ENCODE measurements at regions not wholly inside any gene's neighbourhood (a gene's known extent, or its start where the extent isn't known, plus 50 kb on each side); places are given as distances from the start of the nearest gene placed in this dataset.

DNA sequence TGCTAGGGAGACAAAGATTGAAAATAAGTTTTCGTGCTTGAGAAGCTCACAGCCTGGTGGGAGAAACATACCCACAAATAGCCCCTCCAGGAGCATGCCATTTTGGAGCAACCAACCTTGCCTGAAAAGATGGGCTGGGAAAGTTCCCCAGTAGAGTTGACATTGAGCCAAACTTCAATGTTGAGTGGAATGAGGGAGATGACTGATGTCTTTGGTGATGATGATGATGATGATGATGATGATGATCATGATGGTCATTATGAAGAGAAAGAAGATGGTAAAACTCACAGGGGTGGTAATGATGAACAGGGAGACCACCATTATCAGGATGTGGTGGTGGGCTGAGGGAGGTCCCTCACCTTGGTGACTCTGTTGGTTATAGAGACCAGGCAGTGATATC is 50.1 kb upstream of the ADRA1D start:
- Histone ChIP-seq H3K4me1 (replicated peaks in 1 of 4; ENCODE audit: control insufficient read depth in 3 of 4, insufficient read depth in 4 of 4, low read length in 3 of 4) (no peaks in the 10 kb centered on the region), H4K8ac (ENCODE audit: extremely low read depth, insufficient read depth, low read length) (no peak overlapping the region), H3K14ac (ENCODE audit: insufficient read length) (no peak overlapping the region), H4K20me1 (replicated peaks in 1 of 2; ENCODE audit: control insufficient read depth in 1 of 2, insufficient read depth in 2 of 2, low read length in 2 of 2) (no peaks in the 10 kb centered on the region), H3K79me1 (ENCODE audit: low read depth, low read length) (no peaks in the 10 kb centered on the region), H4K91ac (replicated peaks; ENCODE audit: insufficient read length, low read length) (no peak overlapping the region), H2AFZ (ENCODE audit: low read length) (no peak overlapping the region), H3K36me3 (ENCODE audit: control insufficient read depth in 2 of 4, insufficient read depth in 4 of 4, low read length in 3 of 4) (no peaks in the 10 kb centered on the region), H3K56ac (replicated peaks; ENCODE audit: insufficient read length, low read depth, low read length) (no peak overlapping the region), H2BK15ac (ENCODE audit: low read length) (no peak overlapping the region), H4K5ac (ENCODE audit: insufficient read length, low read depth, low read length) (no peak overlapping the region), H3K79me2 (ENCODE audit: control insufficient read depth in 1 of 2, insufficient read depth in 2 of 2, low read length in 2 of 2) (no peaks in the 10 kb centered on the region), H3K18ac (ENCODE audit: extremely low read depth, low read length) (no peak overlapping the region), H3K4me2 (ENCODE audit: insufficient read depth in 1 of 2, low read depth in 2 of 2, low read length in 2 of 2) (no peak overlapping the region), H3K23ac (ENCODE audit: insufficient read length) (no peak overlapping the region), H2AK5ac (ENCODE audit: low read depth, low read length) (no peak overlapping the region), H2BK20ac (ENCODE audit: low read length) (no peak overlapping the region), H3K9me3 (ENCODE audit: insufficient read depth in 2 of 2, low read depth in 1 of 2, low read length in 1 of 2) (no peaks in the 10 kb centered on the region), H3K23me2 (ENCODE audit: low read depth, low read length) (no peaks in the 10 kb centered on the region), H2BK5ac (ENCODE audit: low read depth, low read length) (no peak overlapping the region), H3K4me3 (ENCODE audit: extremely low read depth in 1 of 4, insufficient read depth in 2 of 4, low read depth in 3 of 4, low read length in 4 of 4) (no peak overlapping the region), H2BK120ac (replicated peaks; ENCODE audit: low read depth, low read length) (no peak overlapping the region), H3K4ac (replicated peaks; ENCODE audit: insufficient read length, low read depth, low read length) (no peak overlapping the region), H3K27me3 (replicated peaks in 1 of 4; ENCODE audit: control insufficient read depth in 3 of 4, extremely low read depth in 1 of 4, insufficient read depth in 3 of 4, low read length in 3 of 4) (no peaks in the 10 kb centered on the region), H2BK12ac (ENCODE audit: low read depth, low read length) (no peak overlapping the region), H3K27ac (ENCODE audit: low read depth, low read length) (no peak overlapping the region), H3K9ac (replicated peaks in 1 of 4; ENCODE audit: extremely low read depth in 1 of 4, low read depth in 3 of 4, low read length in 3 of 4) (no peak overlapping the region)
- ChIA-PET CTCF (ENCODE audit: partially characterized antibody) (no interaction called here), POLR2A (ENCODE audit: partially characterized antibody) (no interaction called here)
- 92% methylated on average over 1 of the region's 1 CpG; no CpG with 5 or more reads in 1 of the 2 experiments for WGBS, 2 experiments (ENCODE audit: extremely low coverage in 1 of 2, insufficient coverage in 1 of 2, insufficient read length in 1 of 2, insufficient replicate concordance in 2 of 2, low coverage in 1 of 2, low lambda C conversion rate in 2 of 2, missing lambda C conversion rate in 1 of 2)
- FAIRE-seq, result no peak
- TF ChIP-seq GTF2F1 (IDR thresholded peaks at IDR 0.05; ENCODE audit: borderline replicate concordance, low read depth, low read length), result no peak
- TF ChIP-seq TAF1 (IDR thresholded peaks at IDR 0.05; ENCODE audit: low read depth, low read length), result no peak
- no peak for DNase-seq (ENCODE audit: low read depth in 1 of 2, low spot score in 2 of 2)

All from H1 (cell line).